Astrocyte (in vitro differentiated cells and primary cell): ENCODE measurements at regions not wholly inside any gene's neighbourhood (a gene's known extent, or its start where the extent isn't known, plus 50 kb on each side); places are given as distances from the start of the nearest gene placed in this dataset.

Experiments used
- DNase-seq: peaks from one replicate; pipeline ENCODE4 v3.0.0-alpha.2; 2010; ENCODE audit warnings: low read depth
- FAIRE-seq: peaks from 2 replicates; lab custom pipeline; 2011; peaks lifted over from hg19 to GRCh38; lab: Jason Lieb, UNC
- H2AFZ ChIP-seq: 2 replicates; pipeline ENCODE4 v1.6.0; 2012; ENCODE audit warnings: low read depth, low read length, inconsistent platforms
- H3K27ac ChIP-seq: 2 replicates; pipeline ENCODE4 v1.5.1; 2011; ENCODE audit warnings: low read depth, low read length, inconsistent platforms
- H3K27me3 ChIP-seq: 2 replicates; pipeline ENCODE4 v1.6.0; 2011; ENCODE audit warnings: low read length, inconsistent platforms; ENCODE audit not compliant: insufficient read depth
- H3K36me3 ChIP-seq: 2 replicates; pipeline ENCODE4 v1.5.1; 2011; ENCODE audit warnings: low read length, inconsistent platforms; ENCODE audit not compliant: insufficient read depth
- H3K4me1 ChIP-seq: 2 replicates; pipeline ENCODE4 v1.5.1; 2011; ENCODE audit warnings: low read length, inconsistent platforms; ENCODE audit not compliant: insufficient read depth
- H3K4me2 ChIP-seq: 2 replicates; pipeline ENCODE4 v1.6.0; 2012; ENCODE audit warnings: low read length, inconsistent platforms
- H3K4me3 ChIP-seq: 2 replicates; pipeline ENCODE4 v1.5.1; 2011; ENCODE audit warnings: low read depth, mild to moderate bottlenecking, low read length, inconsistent platforms; ENCODE audit not compliant: insufficient read depth
- H3K79me2 ChIP-seq: 2 replicates; pipeline ENCODE4 v1.6.0; 2012; ENCODE audit warnings: mild to moderate bottlenecking, low read length, inconsistent platforms; ENCODE audit not compliant: insufficient read depth
- H3K9ac ChIP-seq: 2 replicates; pipeline ENCODE4 v1.6.0; 2012; ENCODE audit warnings: mild to moderate bottlenecking, low read length, inconsistent platforms
- H3K9me3 ChIP-seq: 2 replicates; pipeline ENCODE4 v1.5.1; 2012; ENCODE audit warnings: low read depth, mild to moderate bottlenecking, low read length, inconsistent platforms; ENCODE audit not compliant: insufficient read depth
- H4K20me1 ChIP-seq: 2 replicates; pipeline ENCODE4 v1.6.0; 2012; ENCODE audit warnings: low read length, inconsistent platforms; ENCODE audit not compliant: insufficient read depth
- H3K27ac Mint-ChIP-seq: one replicate; pipeline ENCODE4 v1.8.0; 2021; ENCODE audit warnings: mild to moderate bottlenecking, mixed read lengths; ENCODE audit not compliant: unreplicated experiment
- H3K27me3 Mint-ChIP-seq: one replicate; pipeline ENCODE4 v1.8.0; 2021; ENCODE audit warnings: low read depth, mixed read lengths; ENCODE audit not compliant: unreplicated experiment
- H3K36me3 Mint-ChIP-seq: one replicate; pipeline ENCODE4 v1.8.0; 2021; ENCODE audit warnings: low read depth, mixed read lengths; ENCODE audit not compliant: unreplicated experiment
- H3K4me1 Mint-ChIP-seq: one replicate; pipeline ENCODE4 v1.8.0; 2021; ENCODE audit warnings: low read depth, mixed read lengths; ENCODE audit not compliant: unreplicated experiment
- H3K4me3 Mint-ChIP-seq: one replicate; pipeline ENCODE4 v1.8.0; 2021; ENCODE audit warnings: mild to moderate bottlenecking, moderate library complexity, mixed read lengths; ENCODE audit not compliant: unreplicated experiment
- H3K9me3 Mint-ChIP-seq: one replicate; pipeline ENCODE4 v1.8.0; 2021; ENCODE audit warnings: mild to moderate bottlenecking, mixed read lengths; ENCODE audit not compliant: unreplicated experiment
- EZH2 ChIP-seq: IDR thresholded peaks from 2 replicates; pipeline ENCODE4 v1.6.1; 2012; ENCODE audit warnings: mild to moderate bottlenecking, low read length, inconsistent platforms; ENCODE audit not compliant: insufficient read depth
- TF ChIP-seq, protein P1 (sequence below): IDR thresholded peaks from 2 replicates; pipeline ENCODE4 v1.5.1; 2011; ENCODE audit warnings: low read depth, mild to moderate bottlenecking, inconsistent platforms, low read length, moderate library complexity; ENCODE audit not compliant: insufficient read depth

DNA sequence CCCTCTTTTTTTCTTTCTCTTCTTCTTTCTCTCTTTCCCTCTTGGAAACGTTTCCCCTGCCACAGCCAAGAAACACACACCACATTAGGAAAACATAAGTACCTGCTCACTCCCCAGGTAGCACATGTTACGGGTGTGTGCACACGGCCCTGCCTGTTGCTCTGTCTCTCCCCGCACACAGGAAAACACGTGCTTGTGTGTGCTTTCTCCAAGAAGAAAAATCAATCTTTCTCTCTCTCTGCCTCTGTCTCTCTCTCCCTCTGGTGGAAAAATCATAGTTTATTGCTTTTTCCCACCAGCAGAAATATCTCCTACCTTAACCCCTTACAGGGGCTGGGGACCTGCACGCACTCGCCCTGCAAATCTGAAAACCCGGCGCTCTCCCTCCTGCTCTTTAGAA is 102.3 kb downstream of the EDN3 start:
- H2AFZ ChIP-seq, result no peak overlapping the region
- no peaks in the 10 kb centered on the region for H3K4me1 Mint-ChIP-seq
- FAIRE-seq, result no peak

DNA sequence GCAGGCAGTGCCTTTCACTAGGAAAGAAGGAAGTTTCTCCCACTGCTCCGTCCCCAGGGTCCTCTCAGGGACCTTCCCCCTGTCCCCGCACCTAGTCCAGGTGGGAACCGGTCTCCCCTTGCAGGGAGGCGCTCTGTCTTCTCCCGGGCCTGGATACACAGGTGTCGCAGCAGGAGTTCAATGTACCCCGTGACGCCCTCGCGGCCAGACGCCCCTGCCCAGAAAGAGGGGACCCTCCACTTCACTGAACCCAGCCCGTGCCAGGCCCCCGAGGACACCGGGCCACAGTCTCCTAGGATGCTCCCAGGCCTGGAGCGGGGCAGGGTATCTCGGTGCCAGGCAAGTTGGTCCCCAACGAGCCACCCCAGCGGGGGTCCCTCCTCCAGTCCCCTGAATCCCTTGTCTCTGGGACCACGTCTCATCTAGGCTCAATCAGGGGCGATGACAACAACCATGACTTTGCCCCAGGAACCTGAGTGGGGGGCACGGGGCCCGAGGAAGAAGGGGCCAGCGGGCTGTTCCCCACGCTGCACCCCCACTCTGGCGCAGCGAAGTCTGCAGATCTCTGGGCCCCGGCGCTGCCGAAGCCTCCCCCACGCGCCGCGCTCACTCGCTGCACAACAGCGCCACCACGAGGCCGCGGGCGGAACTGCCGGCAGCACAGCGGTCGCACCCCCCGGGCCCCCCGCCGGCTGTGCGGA is 103.0 kb downstream of the EDN3 start:
- H3K4me2 ChIP-seq, result no peak overlapping the region
- H3K9ac ChIP-seq, result no peak overlapping the region
- H3K27ac ChIP-seq, result no peak overlapping the region
- H2AFZ ChIP-seq, result no peak overlapping the region
- H3K9me3 Mint-ChIP-seq, result no peaks in the 10 kb centered on the region
- no peaks in the 10 kb centered on the region for H3K36me3 Mint-ChIP-seq
- H3K79me2 ChIP-seq, result no peaks in the 10 kb centered on the region
- peaks cover 46% of the 10 kb centered on the region for H3K27me3 ChIP-seq
- no peaks in the 10 kb centered on the region for H4K20me1 ChIP-seq
- TF ChIP-seq, protein P1, sequence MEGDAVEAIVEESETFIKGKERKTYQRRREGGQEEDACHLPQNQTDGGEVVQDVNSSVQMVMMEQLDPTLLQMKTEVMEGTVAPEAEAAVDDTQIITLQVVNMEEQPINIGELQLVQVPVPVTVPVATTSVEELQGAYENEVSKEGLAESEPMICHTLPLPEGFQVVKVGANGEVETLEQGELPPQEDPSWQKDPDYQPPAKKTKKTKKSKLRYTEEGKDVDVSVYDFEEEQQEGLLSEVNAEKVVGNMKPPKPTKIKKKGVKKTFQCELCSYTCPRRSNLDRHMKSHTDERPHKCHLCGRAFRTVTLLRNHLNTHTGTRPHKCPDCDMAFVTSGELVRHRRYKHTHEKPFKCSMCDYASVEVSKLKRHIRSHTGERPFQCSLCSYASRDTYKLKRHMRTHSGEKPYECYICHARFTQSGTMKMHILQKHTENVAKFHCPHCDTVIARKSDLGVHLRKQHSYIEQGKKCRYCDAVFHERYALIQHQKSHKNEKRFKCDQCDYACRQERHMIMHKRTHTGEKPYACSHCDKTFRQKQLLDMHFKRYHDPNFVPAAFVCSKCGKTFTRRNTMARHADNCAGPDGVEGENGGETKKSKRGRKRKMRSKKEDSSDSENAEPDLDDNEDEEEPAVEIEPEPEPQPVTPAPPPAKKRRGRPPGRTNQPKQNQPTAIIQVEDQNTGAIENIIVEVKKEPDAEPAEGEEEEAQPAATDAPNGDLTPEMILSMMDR, result no peak
- TF ChIP-seq EZH2, result no peak
- H3K27ac Mint-ChIP-seq, result no peak overlapping the region
- DNase-seq (no peak), FAIRE-seq (no peak)
- no peaks in the 10 kb centered on the region for H3K36me3 ChIP-seq
- H3K4me3 ChIP-seq, result no peak overlapping the region
- peaks cover 38% of the 10 kb centered on the region for H3K27me3 Mint-ChIP-seq
- no peaks in the 10 kb centered on the region for H3K4me1 Mint-ChIP-seq
- H3K4me3 Mint-ChIP-seq, result peak overlapping the region; percentile 34
- no peaks in the 10 kb centered on the region for H3K9me3 ChIP-seq
- H3K4me1 ChIP-seq, result no peaks in the 10 kb centered on the region

More for the DNA sequence above, 102.3 kb downstream of the EDN3 start:
- Mint-ChIP-seq H3K27me3 (peaks cover 35% of the 10 kb centered on the region), H3K36me3 (no peaks in the 10 kb centered on the region), H3K27ac (no peak overlapping the region), H3K4me3 (no peak overlapping the region), H3K9me3 (no peaks in the 10 kb centered on the region)
- no peak overlapping the region for H3K4me2 ChIP-seq
- peaks cover 46% of the 10 kb centered on the region for H3K27me3 ChIP-seq
- no peak overlapping the region for H3K9ac ChIP-seq
- H3K9me3 ChIP-seq, result no peaks in the 10 kb centered on the region
- H3K27ac ChIP-seq, result no peak overlapping the region
- no peak overlapping the region for H3K4me3 ChIP-seq
- no peaks in the 10 kb centered on the region for H3K36me3 ChIP-seq
- no peaks in the 10 kb centered on the region for H3K4me1 ChIP-seq
- no peaks in the 10 kb centered on the region for H4K20me1 ChIP-seq
- no peak for TF ChIP-seq EZH2
- TF ChIP-seq, protein P1, result no peak
- no peak for DNase-seq
- H3K79me2 ChIP-seq, result no peaks in the 10 kb centered on the region

DNA sequence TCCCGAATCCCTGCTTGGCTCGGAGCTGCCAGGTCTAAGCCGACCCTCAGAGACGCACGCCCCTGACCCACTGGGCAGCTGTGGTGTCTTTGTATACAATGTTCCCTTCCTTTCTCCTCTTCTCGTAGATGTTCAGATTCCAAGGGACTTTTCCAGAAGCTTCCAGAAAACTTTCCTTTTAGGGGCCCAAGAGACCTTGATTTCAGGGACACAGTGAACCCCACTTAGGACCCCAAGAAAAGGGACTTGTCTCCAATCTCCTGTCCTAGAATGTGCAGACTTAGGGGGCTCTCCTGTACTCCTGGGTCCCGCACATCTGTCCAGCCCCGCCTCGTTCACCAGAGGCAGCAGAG is 103.5 kb downstream of the EDN3 start:
- H3K9ac ChIP-seq, result no peak overlapping the region
- Mint-ChIP-seq H3K36me3 (no peaks in the 10 kb centered on the region), H3K27me3 (peaks cover 38% of the 10 kb centered on the region), H3K4me3 (peak overlapping the region; percentile 54), H3K9me3 (no peaks in the 10 kb centered on the region), H3K4me1 (no peaks in the 10 kb centered on the region), H3K27ac (no peak overlapping the region)
- TF ChIP-seq EZH2, result no peak
- TF ChIP-seq, protein P1, result peak; percentile 25
- peaks cover 46% of the 10 kb centered on the region for H3K27me3 ChIP-seq
- no peak overlapping the region for H2AFZ ChIP-seq
- H4K20me1 ChIP-seq, result no peaks in the 10 kb centered on the region
- no peak overlapping the region for H3K4me2 ChIP-seq
- DNase-seq, result no peak
- no peak overlapping the region for H3K4me3 ChIP-seq
- H3K27ac ChIP-seq, result no peak overlapping the region
- H3K9me3 ChIP-seq, result no peaks in the 10 kb centered on the region
- H3K79me2 ChIP-seq, result no peaks in the 10 kb centered on the region
- no peak for FAIRE-seq
- H3K4me1 ChIP-seq, result no peaks in the 10 kb centered on the region
- H3K36me3 ChIP-seq, result no peaks in the 10 kb centered on the region
